GM21717 (cell line): ENCODE measurements at regions not wholly inside any gene's neighbourhood (a gene's known extent, or its start where the extent isn't known, plus 50 kb on each side); places are given as distances from the start of the nearest gene placed in this dataset.

ENCODE experiments used
- ATAC-seq: cut with Tn5 transposase; IDR thresholded peaks from one replicate; pipeline ENCODE4 v1.9.1; 2021; ENCODE audit warnings: mild to moderate bottlenecking, moderate library complexity; ENCODE audit not compliant: unreplicated experiment

- no peak for ATAC-seq
Observed at GRCh38 chr4:134408897-134409296, 207.3 kb upstream of the PABPC4L start.

- ATAC-seq: no peak
Observed at GRCh38 chr4:134401798-134402197, 200.2 kb upstream of the PABPC4L start.

GRCh38 chr4:134393592-134393991 is 192.0 kb upstream of the PABPC4L start:
- ATAC-seq: no peak

GRCh38 chr4:134390319-134390718 is 188.7 kb upstream of the PABPC4L start:
- ATAC-seq: no peak

GRCh38 chr4:134388351-134388750 is 186.8 kb upstream of the PABPC4L start:
- no peak for ATAC-seq

GRCh38 chr4:134382478-134383227 is 181.1 kb upstream of the PABPC4L start:
- no peak for ATAC-seq

GRCh38 chr4:134375775-134376174 is 174.2 kb upstream of the PABPC4L start:
- no peak for ATAC-seq

- ATAC-seq: no peak
Observed at GRCh38 chr4:134365852-134366251, 164.3 kb upstream of the PABPC4L start.

GRCh38 chr4:134364928-134365327 is 163.3 kb upstream of the PABPC4L start:
- ATAC-seq: no peak

GRCh38 chr4:134345244-134345643 is 143.7 kb upstream of the PABPC4L start:
- ATAC-seq: no peak

- ATAC-seq: no peak
Observed at GRCh38 chr4:134343656-134344055, 142.1 kb upstream of the PABPC4L start.

- ATAC-seq: no peak
Observed at GRCh38 chr4:134343081-134343480, 141.5 kb upstream of the PABPC4L start.

- no peak for ATAC-seq
Observed at GRCh38 chr4:134337574-134337973, 136.0 kb upstream of the PABPC4L start.

GRCh38 chr4:134328741-134329140 is 127.2 kb upstream of the PABPC4L start:
- ATAC-seq: no peak

GRCh38 chr4:134327274-134328122 is 125.9 kb upstream of the PABPC4L start:
- ATAC-seq: no peak

GRCh38 chr4:134326866-134327265 is 125.3 kb upstream of the PABPC4L start:
- no peak for ATAC-seq

GRCh38 chr4:134324179-134324578 is 122.6 kb upstream of the PABPC4L start:
- ATAC-seq: no peak

- no peak for ATAC-seq
Observed at GRCh38 chr4:134320048-134320447, 118.5 kb upstream of the PABPC4L start.

GRCh38 chr4:134313591-134313990 is 112.0 kb upstream of the PABPC4L start:
- no peak for ATAC-seq

GRCh38 chr4:134309715-134310114 is 108.1 kb upstream of the PABPC4L start:
- ATAC-seq: no peak

- no peak for ATAC-seq
Observed at GRCh38 chr4:134308910-134309309, 107.3 kb upstream of the PABPC4L start.

- no peak for ATAC-seq
Observed at GRCh38 chr4:134298313-134298712, 96.7 kb upstream of the PABPC4L start.
